GM19324 (cell line): ENCODE measurements at regions not wholly inside any gene's neighbourhood (a gene's known extent, or its start where the extent isn't known, plus 50 kb on each side); places are given as distances from the start of the nearest gene placed in this dataset.

Experiments used
- ATAC-seq: cut with Tn5 transposase; IDR thresholded peaks from one replicate; pipeline ENCODE4 v1.9.1; 2021; ENCODE audit warnings: mild to moderate bottlenecking, moderate library complexity; ENCODE audit not compliant: unreplicated experiment, low FRiP score

DNA sequence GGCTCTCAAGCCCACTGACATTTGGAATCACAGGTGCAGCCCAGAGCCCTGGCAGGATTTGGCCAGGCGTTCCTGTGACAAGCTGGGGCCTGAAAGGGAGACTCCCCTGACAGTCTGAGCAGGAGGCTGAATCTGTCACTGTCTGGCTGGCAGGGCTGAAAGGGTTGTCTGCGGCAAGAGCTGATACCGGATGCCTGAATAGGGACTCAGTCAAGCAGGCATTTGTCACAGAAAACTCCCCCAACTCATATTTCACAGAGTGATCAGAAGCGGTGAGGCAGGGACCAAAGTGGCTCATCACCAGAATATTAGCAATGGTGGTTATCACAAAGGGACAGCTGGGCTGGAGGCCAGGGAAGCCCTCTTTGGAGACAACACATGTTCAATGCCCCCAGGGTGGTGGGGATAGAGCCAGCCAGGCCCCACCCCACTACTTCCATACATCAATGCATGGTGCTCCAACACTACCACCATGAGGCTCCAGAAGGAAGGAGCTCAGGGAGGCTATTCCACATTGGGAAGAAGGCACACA, 295.5 kb downstream of the DTWD2 start:
- ATAC-seq: no peak

DNA sequence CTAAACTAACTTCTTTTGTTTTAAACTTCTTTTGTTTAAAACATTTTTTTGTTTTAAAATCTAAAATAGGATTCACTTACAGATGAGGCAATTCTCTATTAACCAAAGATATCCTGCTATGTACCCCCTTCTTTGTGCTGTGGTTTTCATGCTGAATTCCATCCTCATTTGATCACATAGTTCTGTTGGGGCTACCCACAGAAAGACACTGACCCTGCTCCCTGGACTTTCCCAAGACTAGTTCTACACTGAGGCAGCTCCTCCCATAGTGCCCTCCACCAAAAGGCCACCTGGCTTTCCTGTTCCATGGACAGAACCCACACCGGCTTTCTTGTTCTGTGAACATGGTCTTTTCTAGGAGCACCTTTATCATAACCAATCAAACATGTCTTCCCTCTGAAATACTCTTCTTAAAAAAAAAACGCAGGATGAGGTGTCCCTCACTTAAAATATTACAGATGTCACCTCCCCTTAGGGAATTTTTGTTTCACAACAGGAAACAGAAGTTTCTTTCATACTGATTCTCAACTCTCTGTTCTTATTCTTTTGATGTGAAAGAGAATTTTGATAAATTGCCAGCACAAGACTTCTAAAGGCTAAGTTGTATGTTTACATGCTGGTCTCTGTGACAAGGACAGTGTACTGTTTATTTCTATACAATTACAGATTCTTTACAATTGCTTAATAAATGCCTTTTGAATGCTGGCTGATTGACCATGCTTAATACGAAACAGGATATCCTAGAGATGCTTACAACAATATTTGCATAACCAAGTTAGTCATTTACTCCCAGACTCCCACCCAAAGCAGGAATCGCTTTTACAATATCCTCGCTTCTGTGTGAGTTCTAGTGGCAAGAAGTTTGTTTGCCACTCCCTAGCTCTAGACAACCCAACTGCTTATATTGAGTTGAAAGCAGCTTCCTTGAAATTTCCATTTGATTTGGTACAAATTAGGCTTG, 300.4 kb downstream of the DTWD2 start:
- no peak for ATAC-seq

DNA sequence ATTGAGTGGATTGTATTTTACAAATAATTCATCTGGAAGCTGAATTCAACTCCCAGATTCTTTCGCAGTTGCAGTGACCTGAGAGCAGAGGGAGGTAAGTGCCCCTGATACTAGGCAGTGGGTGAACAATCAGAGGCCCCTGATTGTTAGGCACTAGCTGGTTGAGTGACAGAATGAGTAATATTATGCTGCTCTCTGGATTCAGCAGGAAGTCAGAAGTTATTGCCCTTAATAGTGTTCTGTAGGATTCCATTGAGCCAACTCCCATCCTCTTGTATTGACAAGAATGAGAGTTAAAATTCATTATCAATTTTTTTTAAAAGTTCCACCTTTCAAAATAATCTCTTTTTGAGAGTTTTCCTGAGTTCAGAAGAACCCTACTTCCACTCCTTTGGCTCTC, 301.2 kb downstream of the DTWD2 start:
- ATAC-seq: no peak

DNA sequence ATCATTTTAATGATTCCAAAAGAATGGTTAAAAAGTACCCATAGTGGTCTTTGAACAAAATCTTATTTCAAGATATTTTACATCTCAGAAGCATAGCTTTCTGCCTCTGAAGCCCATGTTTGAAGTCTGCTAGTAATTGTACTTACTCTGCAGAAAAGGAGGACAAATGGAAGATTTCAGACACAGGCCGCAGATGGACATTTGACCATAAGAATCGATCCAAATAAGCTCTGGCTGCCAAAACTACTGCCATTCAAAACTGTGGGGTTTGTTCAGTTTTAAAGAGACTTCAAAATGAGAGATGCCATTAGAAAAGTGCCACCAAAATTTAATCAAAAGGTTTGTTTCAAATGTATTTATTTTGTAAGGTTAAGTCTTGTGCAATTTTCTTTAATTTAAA, 306.7 kb downstream of the DTWD2 start:
- no peak for ATAC-seq

DNA sequence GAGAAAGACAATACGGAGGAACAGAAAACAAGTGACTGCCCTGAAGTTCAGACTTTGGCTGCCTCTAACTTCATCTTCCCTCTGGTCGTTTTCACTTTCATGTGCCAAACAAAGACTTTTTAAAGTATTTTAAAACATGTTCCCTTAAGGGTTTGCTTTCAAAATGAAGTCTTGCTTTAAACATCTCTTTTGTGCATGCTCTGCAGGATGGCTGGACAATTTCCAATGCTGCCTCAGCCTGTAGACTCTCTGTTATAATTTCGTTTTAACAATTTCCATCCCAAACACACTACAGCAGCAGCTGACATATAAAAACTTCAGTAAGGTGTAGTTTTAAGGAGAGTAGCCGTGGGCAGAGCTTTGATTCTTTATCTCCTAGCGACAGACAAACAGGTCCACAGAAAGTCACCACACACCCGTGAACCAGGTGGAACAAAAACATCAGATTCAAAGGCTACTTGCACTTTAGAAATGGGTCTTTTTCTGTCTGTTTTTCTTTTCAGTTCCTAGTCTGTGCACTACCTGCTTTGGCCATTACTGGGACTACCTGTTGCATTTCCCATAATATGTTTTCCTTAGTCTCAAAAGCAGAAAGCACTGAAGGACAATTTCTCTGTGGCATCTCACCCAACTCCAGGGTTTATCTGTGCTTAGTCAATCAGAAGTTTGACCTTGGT, 308.9 kb downstream of the DTWD2 start:
- ATAC-seq: peak; percentile 42

DNA sequence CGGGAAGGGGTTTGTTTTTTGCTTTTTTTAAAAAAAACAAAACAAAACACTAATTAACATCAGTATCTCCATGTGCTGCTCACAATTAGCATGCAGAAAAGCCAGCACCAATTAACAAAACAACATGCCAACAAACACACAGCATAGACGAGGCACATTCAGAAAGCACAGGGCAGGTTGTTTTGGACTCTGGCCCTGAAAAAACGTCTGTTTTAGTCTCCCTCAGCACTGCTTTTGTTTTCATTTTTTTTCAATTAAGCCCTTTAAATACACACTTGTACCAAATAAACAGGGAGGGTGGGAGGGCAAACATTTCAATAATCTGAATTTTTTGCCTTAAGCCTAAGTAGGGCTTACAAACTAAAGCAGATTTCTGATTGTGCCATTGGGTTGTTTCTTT, 309.6 kb downstream of the DTWD2 start:
- ATAC-seq: no peak

DNA sequence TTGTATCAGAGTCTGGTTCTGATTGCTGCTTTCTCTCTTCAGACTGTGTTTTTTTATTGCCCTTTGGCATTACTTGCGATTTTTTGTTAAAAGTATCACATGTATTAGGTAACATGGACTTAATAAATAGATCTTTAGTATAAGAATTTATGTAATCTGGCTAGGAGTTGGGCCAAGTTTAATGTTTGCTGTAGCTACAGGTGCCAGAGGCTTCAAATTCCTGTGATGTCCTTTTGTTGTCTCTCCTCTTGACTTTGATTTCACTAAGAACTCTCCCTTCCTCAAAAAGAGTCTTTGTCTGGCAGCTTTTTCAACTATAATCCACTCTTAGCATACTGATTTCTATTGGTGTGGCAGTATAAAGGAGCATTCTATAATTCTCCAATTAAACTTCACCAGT, 313.1 kb downstream of the DTWD2 start:
- no peak for ATAC-seq

DNA sequence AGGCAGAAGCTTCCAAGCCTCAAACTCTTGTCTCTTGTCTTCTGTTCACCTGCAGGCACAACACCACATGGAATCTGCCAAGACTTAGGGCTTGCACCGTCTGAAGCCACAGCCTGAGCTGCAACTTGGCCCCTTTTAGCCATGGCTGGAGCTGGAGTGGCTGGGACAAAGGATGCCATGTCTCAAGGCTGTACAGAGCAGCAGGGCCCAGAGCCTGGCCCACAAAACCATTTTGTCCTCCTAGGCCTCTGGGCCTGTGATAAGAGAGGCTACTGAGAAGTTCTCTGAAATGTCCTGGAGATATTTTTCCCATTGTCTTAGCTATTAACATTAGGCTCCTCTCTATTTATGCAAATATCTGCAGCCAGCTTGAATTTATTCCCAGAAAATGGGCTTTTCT, 330.8 kb downstream of the DTWD2 start:
- no peak for ATAC-seq

DNA sequence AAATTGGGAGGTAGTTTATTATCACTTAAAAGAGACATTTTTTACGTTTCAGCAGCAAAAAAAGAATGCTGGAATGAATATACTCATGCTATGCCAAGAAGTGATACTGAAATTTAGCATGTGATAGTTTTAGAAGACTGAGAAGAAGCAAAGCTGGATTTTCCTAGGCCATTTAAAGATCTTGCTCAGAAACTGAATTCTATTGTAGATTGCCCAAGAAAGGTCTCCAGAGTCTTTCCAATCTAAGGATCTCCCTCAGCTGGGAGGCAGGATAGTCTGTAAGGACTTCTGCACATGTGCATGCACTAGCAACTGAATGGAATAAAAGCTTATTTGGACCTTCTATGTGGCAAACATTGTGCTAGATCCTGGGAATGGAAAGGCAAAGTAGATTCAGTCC, 334.5 kb downstream of the DTWD2 start:
- ATAC-seq: no peak

DNA sequence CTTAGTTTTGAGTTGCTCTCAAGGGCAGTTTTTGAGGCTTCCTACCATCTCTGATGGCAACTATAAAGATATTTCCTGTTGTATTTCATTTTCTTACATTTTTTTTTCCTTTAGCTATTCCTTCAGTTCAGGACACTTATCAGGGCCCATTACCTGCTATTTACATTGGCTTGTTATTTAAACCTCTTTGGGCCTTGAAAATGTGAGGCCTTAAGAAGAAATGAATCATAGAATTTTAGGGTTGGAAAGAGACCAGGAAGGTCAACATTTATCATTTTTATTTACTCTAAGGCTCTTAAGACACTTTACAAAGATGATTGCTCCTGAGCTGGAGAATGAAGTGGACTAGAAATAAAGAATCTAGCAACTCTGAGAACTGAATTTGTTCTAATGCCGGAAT, 335.2 kb downstream of the DTWD2 start:
- no peak for ATAC-seq

DNA sequence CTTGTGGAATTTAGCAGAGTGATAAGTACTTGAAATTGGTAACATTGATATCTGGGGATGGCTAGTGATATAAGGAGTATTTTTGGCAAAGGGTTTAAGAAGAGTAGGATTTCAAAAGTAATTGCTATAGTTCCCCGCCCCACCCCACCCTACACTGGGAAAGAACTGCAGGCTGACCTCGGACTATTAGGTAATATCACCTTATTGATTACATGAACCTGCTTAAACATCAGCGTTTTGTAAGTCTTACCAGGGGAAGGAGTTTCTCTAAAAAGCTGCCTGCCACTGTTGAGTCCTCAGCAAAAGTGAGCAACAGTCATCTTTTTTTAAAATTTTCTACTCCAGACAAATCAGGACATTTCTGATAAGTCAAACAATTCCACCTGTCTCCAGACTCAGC, 337.3 kb downstream of the DTWD2 start:
- ATAC-seq: no peak

DNA sequence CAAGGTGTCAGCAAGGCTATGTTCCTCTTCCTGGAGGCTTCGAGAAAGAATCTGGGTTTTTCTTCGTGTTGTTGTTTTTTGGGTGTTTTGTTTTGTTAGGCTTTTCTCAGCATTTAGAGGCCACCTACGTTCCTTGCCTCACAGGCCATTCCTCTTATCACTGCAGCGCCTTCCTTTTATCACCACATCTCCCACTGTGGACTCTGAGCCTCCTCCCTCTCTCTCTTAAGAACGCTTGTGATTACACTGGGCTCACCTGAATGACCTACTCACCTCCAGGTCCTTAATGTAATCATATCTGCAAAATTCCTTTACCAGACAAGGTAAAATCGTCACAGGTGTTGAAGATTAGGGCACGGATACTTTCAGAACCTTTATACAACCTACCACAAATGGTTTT, 340.8 kb downstream of the DTWD2 start:
- ATAC-seq: no peak

DNA sequence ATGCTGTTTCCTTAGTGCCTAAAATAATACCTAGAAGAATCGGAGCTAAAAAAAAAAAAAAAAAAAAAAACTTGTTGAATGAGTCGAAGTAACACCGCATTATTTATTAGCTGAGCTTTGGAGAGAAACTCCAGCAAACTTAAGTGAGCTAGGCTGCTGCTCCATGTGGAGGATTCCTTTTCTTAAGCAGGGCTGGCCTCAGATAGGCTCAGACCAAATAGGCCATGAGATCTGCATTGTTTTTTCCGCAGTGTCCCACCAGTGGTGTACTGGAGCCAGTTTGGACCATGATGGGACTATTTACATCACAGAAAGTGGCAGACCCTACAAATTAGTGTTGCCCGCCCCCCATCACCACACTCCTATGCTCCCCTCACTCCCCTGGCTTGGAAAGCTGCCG, 341.4 kb downstream of the DTWD2 start:
- no peak for ATAC-seq

DNA sequence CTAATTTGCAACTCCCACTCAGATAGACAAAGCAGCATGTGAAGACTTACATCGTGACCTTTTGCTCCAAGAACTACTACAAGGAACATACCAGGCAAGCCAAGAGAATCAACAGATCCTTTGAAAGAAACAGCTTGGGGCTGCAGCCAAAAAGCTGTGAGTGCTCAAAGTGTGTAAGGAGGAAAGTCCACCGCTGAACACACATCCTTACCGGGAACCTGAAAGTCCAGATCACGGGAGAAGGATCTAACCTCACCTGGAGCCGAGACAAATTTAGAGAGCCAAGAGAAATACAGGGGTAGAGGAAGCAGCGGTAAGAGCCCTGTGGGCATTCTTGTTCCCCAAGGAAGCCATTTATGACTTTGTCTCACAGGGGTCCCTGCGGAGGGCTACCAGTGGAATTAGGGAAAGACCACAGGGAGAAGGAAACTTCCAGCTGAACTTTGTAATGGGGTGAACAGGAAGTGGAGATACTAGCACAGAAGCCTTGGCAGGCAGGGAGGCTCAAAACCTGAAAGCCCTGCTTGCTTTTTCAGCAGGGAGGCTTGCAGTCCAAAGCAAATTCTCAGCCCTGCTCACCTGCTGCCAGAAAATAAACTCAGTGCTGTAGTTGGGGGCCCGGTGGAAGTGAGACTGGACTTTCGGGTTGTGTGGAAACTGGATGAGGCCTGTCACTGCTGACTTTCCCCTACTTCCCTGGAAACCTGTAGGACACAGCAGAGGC, 350.2 kb downstream of the DTWD2 start:
- no peak for ATAC-seq

DNA sequence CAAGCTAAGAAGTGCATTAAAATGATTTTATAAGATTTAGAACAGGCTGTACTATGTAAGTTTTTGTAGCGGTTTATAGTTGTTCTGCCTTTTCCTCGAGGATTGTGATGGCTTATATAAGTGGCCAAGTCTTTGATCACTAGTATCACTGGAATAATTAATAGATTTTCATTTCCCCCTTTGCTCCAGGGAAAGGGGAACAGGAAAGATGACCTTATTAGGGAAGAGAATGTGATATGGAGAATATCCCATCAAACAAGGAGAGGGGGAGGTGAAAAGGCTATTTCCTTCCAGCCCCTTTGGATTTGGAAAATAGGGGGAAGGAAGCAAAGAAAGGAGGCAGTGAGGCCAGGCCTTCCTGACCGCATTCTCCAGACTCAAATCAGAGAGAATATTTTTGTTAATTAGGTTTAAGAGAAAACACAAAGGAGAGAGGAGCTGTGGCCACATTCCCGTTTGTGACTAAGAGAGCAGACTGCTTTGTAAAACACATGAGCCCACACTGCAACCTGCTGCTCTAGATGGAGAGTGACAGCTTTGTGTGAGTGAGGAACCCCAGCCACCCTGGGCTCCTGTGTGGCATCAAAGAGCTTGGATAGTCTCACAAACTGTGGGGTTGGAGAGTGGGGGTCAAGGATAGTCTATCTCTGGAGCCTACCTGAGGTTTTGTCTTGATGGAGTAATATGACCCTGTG, 359.5 kb downstream of the DTWD2 start:
- ATAC-seq: no peak

DNA sequence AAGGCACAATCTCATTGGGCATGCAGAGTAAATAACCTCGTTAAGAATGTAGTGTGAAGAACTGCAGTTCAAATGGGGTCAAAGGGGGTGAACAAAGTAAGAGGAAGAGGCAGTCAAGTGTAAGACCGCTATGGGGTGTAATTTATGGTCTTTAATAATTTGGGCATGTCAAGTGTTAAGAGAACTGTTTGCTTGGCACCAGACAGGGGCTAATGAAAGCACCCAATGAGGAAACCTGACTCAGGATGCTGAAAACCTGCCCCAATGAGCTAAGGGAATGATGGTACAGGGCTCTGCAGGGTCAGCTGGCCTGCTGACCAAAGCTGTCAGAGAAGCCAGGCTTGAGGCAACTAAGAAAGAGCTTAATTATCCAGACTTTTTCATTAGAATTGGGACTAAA, 368.1 kb downstream of the DTWD2 start:
- no peak for ATAC-seq

DNA sequence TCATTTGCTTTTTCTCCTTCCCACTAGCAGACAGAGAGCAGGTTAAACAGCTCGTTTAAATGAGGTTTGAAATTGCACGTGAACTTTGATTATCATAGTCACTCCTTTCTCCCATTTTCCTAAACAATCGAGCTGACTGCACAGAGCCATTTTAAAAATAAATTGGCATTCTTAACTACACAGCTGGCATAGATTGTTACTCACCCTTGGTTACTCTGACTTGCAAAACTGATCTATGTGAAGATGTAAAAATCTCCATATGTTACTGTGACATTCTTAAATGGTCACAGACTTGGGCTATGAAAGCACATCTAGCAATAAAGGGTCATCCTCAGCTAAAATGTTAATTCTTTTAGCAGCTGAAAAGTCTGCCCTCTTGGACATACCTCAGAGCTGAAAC, 368.5 kb downstream of the DTWD2 start:
- ATAC-seq: no peak

DNA sequence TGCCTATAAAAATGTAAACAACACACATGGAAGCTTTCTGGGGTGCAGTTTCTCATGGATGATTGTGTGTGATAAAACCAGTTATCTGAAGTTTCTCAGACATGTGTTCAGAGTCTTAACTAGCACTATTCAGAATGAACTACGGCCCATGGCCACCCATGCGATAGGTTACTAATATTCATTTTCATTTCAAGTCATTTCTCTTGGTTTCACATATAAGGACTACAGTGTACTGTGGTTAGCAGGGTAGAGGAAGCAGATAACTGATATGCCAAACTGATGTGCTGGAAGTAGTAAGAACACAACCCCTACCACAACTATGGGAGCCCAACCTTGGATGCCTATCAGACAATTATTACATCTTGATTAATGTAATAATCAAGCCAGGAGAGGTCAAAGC, 372.1 kb downstream of the DTWD2 start:
- ATAC-seq: no peak

DNA sequence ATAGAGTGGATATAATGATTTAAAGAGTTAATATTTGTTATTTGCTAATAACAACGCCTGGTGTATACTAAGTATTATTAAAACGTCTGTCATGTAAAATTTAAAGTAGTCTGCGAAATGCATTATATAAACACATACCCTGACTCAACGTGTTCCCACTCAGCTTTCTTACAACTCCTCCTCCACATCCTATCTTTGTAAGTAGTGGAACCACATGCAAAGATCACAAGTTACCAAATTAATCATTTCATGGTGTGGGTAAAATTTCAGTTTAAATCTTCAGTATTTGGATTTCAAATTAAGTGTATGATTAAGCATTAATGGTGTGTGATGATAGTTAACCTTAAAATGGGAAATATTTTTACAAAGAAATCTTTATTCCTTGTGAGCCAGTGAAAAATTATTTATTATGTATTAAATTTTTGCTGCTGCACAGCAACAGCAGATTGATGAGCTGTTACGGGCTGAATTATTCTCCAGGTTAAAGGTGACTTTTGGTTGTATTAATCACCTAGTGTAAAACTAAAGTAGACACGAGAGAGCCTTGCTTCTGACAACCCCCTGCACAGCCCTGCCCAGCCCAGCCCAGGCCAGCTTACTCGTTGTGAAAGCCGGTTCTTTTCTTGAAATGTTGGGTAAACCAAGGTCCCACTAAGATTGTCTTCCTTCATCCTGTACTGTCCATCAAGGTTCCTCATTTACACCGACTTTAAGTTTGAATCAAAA, 373.5 kb downstream of the DTWD2 start:
- ATAC-seq: no peak
